MCF 10A (cell line): ENCODE measurements at regions not wholly inside any gene's neighbourhood (a gene's known extent, or its start where the extent isn't known, plus 50 kb on each side); places are given as distances from the start of the nearest gene placed in this dataset.
A peak's percentile ranks its signal among the peaks of the same experiment; 100 is the strongest.
"Not testable (repeated sequence)": the region's sequence is repeated elsewhere in the genome, so short reads cannot be mapped to it uniquely, and the experiment has no call there.

ENCODE experiments used
- BruUV-seq: library from RNA; stranded (reverse); fragments of 400-500 nt; replicated peaks from 2 replicates; lab custom pipeline; 2021; lab: Mats Ljungman, UMichigan
- CTCF ChIA-PET: fragments of 300-600 bp; sonication (Branson Sonifier 250); formaldehyde crosslinking; extraction: SDS; loops from one replicate; lab custom pipeline; 2021; ENCODE audit warnings: antibody characterized with exemption, inconsistent platforms; lab: Yijun Ruan, JAX
- POLR2A ChIA-PET: fragments of 300-600, 350-650 bp; sonication (Branson Sonifier 250); formaldehyde crosslinking; extraction: SDS; loops from one replicate; lab custom pipeline; 2020; ENCODE audit warnings: antibody characterized with exemption, inconsistent platforms; lab: Yijun Ruan, JAX
- DNase-seq: peaks from one replicate; pipeline ENCODE4 v3.0.0-alpha.2; 2018; ENCODE audit not compliant: unreplicated experiment
- H3K27ac Mint-ChIP-seq: one replicate; pipeline ENCODE4 v1.8.0; 2022; ENCODE audit warnings: mild to moderate bottlenecking, low read depth, mixed read lengths; ENCODE audit not compliant: unreplicated experiment
- H3K27me3 Mint-ChIP-seq: one replicate; pipeline ENCODE4 v1.8.0; 2022; ENCODE audit warnings: mixed read lengths; ENCODE audit not compliant: insufficient read depth, unreplicated experiment
- H3K36me3 Mint-ChIP-seq: one replicate; pipeline ENCODE4 v1.8.0; 2022; ENCODE audit warnings: mild to moderate bottlenecking, moderate library complexity, mixed read lengths; ENCODE audit not compliant: insufficient read depth, unreplicated experiment
- H3K4me1 Mint-ChIP-seq: one replicate; pipeline ENCODE4 v1.8.0; 2022; ENCODE audit warnings: mixed read lengths; ENCODE audit not compliant: insufficient read depth, unreplicated experiment
- H3K4me3 Mint-ChIP-seq: one replicate; pipeline ENCODE4 v1.8.0; 2022; ENCODE audit warnings: mild to moderate bottlenecking, moderate library complexity, mixed read lengths; ENCODE audit not compliant: unreplicated experiment
- H3K9me3 Mint-ChIP-seq: one replicate; pipeline ENCODE4 v1.8.0; 2022; ENCODE audit warnings: mixed read lengths; ENCODE audit not compliant: unreplicated experiment
- intact Hi-C: fragments of 100-400 bp; cut with micrococcal nuclease; formaldehyde crosslinking; loops from 2 replicates; pipeline ENCODE4 v1.14.1; 2022
- TF ChIP-seq, protein P1 (sequence below): fragments of 200-600 bp; IDR thresholded peaks from one replicate; pipeline ENCODE4 v1.8.0; 2022; ENCODE audit warnings: antibody characterized with exemption, mild to moderate bottlenecking; ENCODE audit not compliant: unreplicated experiment

DNA sequence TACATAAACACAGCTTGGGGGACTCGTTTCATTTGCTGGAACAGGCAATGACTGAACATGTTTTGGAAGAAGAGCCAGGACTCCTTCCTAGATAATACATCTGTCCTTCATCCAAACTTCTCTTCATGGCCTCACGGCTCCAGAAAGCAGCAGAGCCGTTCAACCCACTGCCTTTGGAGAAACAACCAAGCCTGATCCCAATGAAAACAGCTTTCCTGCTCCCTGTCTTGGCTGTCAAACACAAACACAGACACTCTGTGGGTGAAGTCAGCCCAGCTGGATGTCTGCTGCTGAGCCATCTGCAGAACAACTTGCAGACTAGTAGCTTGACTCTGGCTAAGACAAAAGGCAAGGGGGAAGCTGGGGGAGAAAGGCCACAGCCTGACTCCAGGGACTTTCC lies 345.1 kb upstream of the PSMD7 start:
- no peak for DNase-seq
- Mint-ChIP-seq H3K9me3 (no peaks in the 10 kb centered on the region), H3K27ac (no peak overlapping the region), H3K4me3 (no peak overlapping the region), H3K4me1 (peaks cover 8% of the 10 kb centered on the region), H3K27me3 (peaks cover 69% of the 10 kb centered on the region), H3K36me3 (no peaks in the 10 kb centered on the region)
- CTCF ChIA-PET, result no interaction called here
- TF ChIP-seq, protein P1, sequence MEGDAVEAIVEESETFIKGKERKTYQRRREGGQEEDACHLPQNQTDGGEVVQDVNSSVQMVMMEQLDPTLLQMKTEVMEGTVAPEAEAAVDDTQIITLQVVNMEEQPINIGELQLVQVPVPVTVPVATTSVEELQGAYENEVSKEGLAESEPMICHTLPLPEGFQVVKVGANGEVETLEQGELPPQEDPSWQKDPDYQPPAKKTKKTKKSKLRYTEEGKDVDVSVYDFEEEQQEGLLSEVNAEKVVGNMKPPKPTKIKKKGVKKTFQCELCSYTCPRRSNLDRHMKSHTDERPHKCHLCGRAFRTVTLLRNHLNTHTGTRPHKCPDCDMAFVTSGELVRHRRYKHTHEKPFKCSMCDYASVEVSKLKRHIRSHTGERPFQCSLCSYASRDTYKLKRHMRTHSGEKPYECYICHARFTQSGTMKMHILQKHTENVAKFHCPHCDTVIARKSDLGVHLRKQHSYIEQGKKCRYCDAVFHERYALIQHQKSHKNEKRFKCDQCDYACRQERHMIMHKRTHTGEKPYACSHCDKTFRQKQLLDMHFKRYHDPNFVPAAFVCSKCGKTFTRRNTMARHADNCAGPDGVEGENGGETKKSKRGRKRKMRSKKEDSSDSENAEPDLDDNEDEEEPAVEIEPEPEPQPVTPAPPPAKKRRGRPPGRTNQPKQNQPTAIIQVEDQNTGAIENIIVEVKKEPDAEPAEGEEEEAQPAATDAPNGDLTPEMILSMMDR, result no peak
- no TSS peak for BruUV-seq
- POLR2A ChIA-PET, result no interaction called here
- intact Hi-C loops, result loop anchor here (10.0 kb wide), 1 partner anchor 323 kb away; no protein-coding TSS in a partner anchor

DNA sequence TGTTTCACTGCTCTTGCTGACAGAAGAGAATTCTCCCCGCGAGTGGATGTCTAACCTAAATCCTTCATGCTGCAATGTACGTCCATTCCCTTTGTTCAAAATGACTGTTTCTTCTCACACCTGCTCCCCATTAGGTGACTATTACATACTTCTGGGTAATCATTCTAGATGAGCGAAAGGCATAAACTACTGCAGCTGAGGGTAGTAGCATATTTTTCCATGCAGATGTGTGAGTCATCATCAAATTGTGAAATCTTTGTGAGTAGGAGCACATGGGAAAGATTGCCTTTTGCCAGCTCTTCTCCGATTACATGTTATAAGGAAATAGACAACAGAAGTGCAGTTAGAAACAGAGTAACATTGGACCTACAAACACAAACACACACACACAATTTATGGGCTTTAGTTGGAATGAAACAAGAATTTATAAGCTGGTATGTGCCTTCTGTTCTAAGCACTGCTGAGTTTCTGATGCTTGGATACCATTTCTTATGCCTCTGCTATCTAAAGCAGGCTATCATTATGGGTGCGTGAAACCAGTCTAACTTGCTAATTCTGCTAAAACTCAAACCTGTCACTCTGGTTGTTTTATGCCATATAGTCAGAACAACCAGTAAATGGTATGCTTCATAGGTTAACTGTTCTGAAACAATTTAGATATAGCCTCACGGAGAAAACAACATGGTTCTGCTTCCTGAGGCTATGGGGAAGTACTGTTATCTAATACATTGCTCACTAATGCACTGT lies 346.9 kb upstream of the PSMD7 start:
- peak; percentile 87 for DNase-seq
- Mint-ChIP-seq H3K27me3 (peaks cover 69% of the 10 kb centered on the region), H3K36me3 (no peaks in the 10 kb centered on the region), H3K9me3 (no peaks in the 10 kb centered on the region), H3K4me1 (peaks cover 8% of the 10 kb centered on the region), H3K27ac (no peak overlapping the region), H3K4me3 (no peak overlapping the region)
- BruUV-seq, result no TSS peak
- ChIA-PET CTCF (interaction anchor here (0.8 to 1.0 kb wide), 2 partner anchors 74 to 322 kb away, joined by 3 read pairs; no protein-coding TSS in a partner anchor), POLR2A (interaction anchor here (1.4 kb wide), 1 partner anchor 342 kb away, joined by 4 read pairs; no protein-coding TSS in a partner anchor)
- intact Hi-C loops, result loop anchor here (10.0 kb wide), 1 partner anchor 325 kb away; no protein-coding TSS in a partner anchor
- TF ChIP-seq, protein P1, result no peak

DNA sequence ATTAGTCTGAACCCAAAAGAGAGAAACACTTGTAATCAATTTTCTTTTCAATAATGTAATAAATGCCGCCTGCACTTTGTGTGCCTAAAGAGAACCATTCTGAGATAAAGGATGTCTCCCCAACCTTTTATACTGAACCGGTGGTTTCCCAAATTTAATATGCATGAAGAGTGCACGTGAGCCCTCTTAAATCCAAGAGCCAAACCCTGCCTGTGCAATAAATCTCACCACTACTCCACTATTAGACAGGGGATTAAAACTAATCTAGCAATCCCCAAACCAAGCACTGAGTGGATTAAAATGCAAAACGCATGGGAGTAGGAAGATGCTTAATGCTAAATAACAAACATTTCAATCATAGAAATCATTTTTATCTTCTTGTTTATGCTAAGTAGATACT lies 351.0 kb upstream of the PSMD7 start:
- no TSS peak for BruUV-seq
- Mint-ChIP-seq H3K27ac (no peak overlapping the region), H3K27me3 (peaks cover 44% of the 10 kb centered on the region), H3K36me3 (no peaks in the 10 kb centered on the region), H3K4me1 (peaks cover 8% of the 10 kb centered on the region), H3K4me3 (no peak overlapping the region), H3K9me3 (no peaks in the 10 kb centered on the region)
- ChIA-PET CTCF (interaction anchor here (0.5 kb wide), 1 partner anchor 1290 kb away, joined by 3 read pairs; no protein-coding TSS in a partner anchor), POLR2A (interaction anchor here (0.8 kb wide), 1 partner anchor 1704 kb away, joined by 4 read pairs; no protein-coding TSS in a partner anchor)
- no peak for DNase-seq
- intact Hi-C loops, result no loop called here
- TF ChIP-seq, protein P1, result no peak

DNA sequence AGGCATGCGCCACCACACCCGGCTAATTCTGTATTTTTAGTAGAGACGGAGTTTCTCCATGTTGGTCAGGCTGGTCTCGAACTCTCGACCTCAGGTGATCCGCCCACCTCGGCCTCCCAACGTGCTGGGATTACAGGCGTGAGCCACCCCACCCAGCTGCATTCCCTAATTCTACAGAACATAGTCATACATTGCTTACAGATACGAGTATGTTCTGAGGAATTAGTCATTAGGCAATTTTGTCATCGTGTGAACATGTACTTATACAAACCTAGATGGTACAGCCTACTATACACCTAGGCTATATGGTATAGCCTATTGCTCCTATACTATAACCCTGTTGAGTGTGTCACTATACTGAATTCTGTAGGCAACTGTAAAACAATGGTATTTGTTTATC lies 353.4 kb upstream of the PSMD7 start:
- CTCF ChIA-PET, POLR2A ChIA-PET, BruUV-seq, H3K9me3 Mint-ChIP-seq, H3K36me3 Mint-ChIP-seq, intact Hi-C loops, DNase-seq, H3K27ac Mint-ChIP-seq, H3K4me3 Mint-ChIP-seq, H3K4me1 Mint-ChIP-seq: not testable (repeated sequence)
- peaks cover 64% of the 10 kb centered on the region for H3K27me3 Mint-ChIP-seq

DNA sequence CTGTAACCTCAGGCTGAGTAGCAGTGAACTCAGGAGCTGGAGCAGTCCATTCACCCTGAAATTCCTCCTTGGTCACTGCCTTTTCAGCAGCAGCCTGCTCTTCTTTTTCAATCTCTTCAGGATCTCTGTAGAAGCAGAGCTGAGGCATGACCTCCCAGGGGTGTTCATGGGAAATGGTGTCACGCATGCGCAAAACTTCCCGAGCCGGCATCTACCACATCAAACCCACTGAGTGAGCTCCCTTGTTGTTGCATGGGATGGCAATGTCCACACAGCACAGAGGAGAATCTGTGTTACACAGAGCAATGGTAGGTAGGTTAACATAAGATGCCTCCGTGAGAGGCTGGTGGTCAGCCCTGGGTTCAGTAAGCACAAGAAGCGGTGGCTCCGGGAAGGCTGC lies 355.8 kb upstream of the PSMD7 start:
- DNase-seq, H3K9me3 Mint-ChIP-seq, intact Hi-C loops, H3K4me1 Mint-ChIP-seq, BruUV-seq, H3K36me3 Mint-ChIP-seq, H3K4me3 Mint-ChIP-seq, H3K27ac Mint-ChIP-seq, CTCF ChIA-PET: not testable (repeated sequence)
- POLR2A ChIA-PET, result interaction anchor here (0.7 kb wide), 1 partner anchor 64 kb away, joined by 3 read pairs; no protein-coding TSS in a partner anchor
- H3K27me3 Mint-ChIP-seq, result peaks cover 51% of the 10 kb centered on the region
